ENCODE measurements at regions not wholly inside any gene's neighbourhood (a gene's known extent, or its start where the extent isn't known, plus 50 kb on each side); places are given as distances from the start of the nearest gene placed in this dataset.

DNA sequence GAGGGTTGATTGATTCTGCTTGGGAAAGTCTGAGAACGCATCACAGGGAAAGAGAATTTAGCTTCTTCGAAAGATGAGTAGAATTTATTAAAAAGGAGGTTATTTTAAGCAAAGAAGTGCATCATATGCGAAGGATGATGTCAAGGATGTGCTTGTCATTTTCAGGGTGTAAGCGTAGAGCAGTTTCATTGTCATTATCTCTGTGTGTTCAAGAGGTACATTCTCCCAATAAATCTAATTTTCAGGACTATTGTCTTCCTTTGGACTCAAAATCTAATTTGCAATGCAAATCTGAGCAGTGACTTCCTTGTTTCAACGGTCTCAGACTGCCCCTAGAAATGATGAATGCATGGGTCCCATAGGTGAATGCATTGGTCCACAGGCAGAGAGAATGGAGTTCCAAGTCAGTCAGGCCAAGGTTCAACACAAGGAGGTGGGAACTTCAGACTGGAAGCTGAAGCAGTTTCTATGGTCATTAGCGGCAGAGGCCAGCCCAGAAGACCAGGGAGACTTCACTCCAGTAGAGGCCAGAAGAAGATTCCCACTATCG lies 99.8 kb downstream of the CDC42EP3 start:
- TF ChIP-seq POLR2A (IDR thresholded peaks at IDR 0.05) (no peak), CTCF (IDR thresholded peaks at IDR 0.05) (no peak)
